HepG2 (cell line): ENCODE measurements at regions not wholly inside any gene's neighbourhood (a gene's known extent, or its start where the extent isn't known, plus 50 kb on each side); places are given as distances from the start of the nearest gene placed in this dataset.

Experiments used
- ATAC-seq: fragments of 200-7000 bp; cut with Tn5 transposase; 3 replicates; pipeline ENCODE4 v1.9.1; 2020; ENCODE audit warnings: mild to moderate bottlenecking, moderate library complexity
- BruUV-seq: library from RNA; stranded (reverse); fragments of 400-500 nt; replicated peaks from 2 replicates; lab custom pipeline; 2021; lab: Mats Ljungman, UMichigan
- CTCF ChIA-PET: fragments of 300-600 bp; formaldehyde crosslinking; extraction: SDS; loops from one replicate; lab custom pipeline; 2021; ENCODE audit warnings: low total read pairs, inconsistent platforms, low intra/inter-chr PET ratio; lab: Yijun Ruan, JAX
- POLR2A ChIA-PET: fragments of 350-600 bp; sonication (Branson Sonifier 250); formaldehyde crosslinking; loops from one replicate; lab custom pipeline; 2020; ENCODE audit warnings: antibody characterized with exemption, inconsistent platforms; lab: Yijun Ruan, JAX
- DNase-seq: peaks from one replicate; pipeline ENCODE4 v3.0.0-alpha.2; 2015; ENCODE audit warnings: low spot score
- FAIRE-seq: peaks from 3 replicates; lab custom pipeline; 2011; peaks lifted over from hg19 to GRCh38; lab: Jason Lieb, UNC
- H2AFZ ChIP-seq: one replicate; pipeline ENCODE4 v1.6.1; 2011; ENCODE audit warnings: low read length, inconsistent platforms
- H3K27ac ChIP-seq: fragments of 300-600 bp; 3 replicates; pipeline ENCODE4 v1.8.0; 2011; ENCODE audit warnings: mixed run types, mild to moderate bottlenecking, mixed read lengths, low read length, inconsistent platforms; ENCODE audit not compliant: insufficient read depth; ENCODE audit errors: extremely low read length
- H3K27me3 ChIP-seq, 2 experiments: fragments of 200-600 bp in 1 of 2; 2 replicates in 1 of 2; 3 replicates in 1 of 2; pipeline versions ENCODE4 v1.6.0 to v1.8.0; 2011; ENCODE audit warnings: low read length in 2 of 2, mild to moderate bottlenecking in 2 of 2, moderate library complexity in 2 of 2, inconsistent platforms in 1 of 2; ENCODE audit not compliant: insufficient read depth in 2 of 2, control insufficient read depth in 1 of 2
- H3K36me3 ChIP-seq, 2 experiments: fragments of 200-600 bp in 1 of 2; replicated peaks in 1 of 2; 2 replicates in 1 of 2; 3 replicates in 1 of 2; pipeline versions ENCODE4 v1.5.1 to v1.8.0; 2011; ENCODE audit warnings: low read length in 2 of 2, inconsistent platforms in 1 of 2; ENCODE audit not compliant: insufficient read depth in 2 of 2, control insufficient read depth in 1 of 2
- H3K4me1 ChIP-seq: 2 replicates; pipeline ENCODE4 v1.5.1; 2012; ENCODE audit warnings: low read length, inconsistent platforms; ENCODE audit not compliant: insufficient read depth
- H3K4me2 ChIP-seq: 2 replicates; pipeline ENCODE4 v1.6.0; 2011; ENCODE audit warnings: low read depth, low read length, inconsistent platforms
- H3K4me3 ChIP-seq, 3 experiments: fragments of 200-600 bp in 1 of 3; sonication (generic), shearing (Covaris generic) in 1 of 3; replicated peaks in 1 of 3; 2 replicates each; pipeline ENCODE4 v1.5.1; 2011 to 2016; ENCODE audit warnings: low read length in 3 of 3, inconsistent platforms in 2 of 3, low read depth in 2 of 3, mild to moderate bottlenecking in 2 of 3, control low read depth in 1 of 3, mixed read lengths in 1 of 3; ENCODE audit not compliant: insufficient read depth in 1 of 3
- H3K79me2 ChIP-seq: one replicate; pipeline ENCODE4 v1.6.1; 2011; ENCODE audit warnings: low read length, inconsistent platforms; ENCODE audit not compliant: insufficient read depth
- H3K9ac ChIP-seq: 2 replicates; pipeline ENCODE4 v1.6.0; 2011; ENCODE audit warnings: mild to moderate bottlenecking, low read depth, low read length, inconsistent platforms; ENCODE audit not compliant: insufficient read depth
- H3K9me3 ChIP-seq: 2 replicates; pipeline ENCODE4 v1.5.1; 2012; ENCODE audit warnings: mild to moderate bottlenecking, low read length
- H4K20me1 ChIP-seq: 2 replicates; pipeline ENCODE4 v1.6.0; 2011; ENCODE audit warnings: inconsistent platforms, mild to moderate bottlenecking, low read length, moderate library complexity; ENCODE audit not compliant: insufficient read depth
- NFATC3 ChIP-seq: sonication (generic); formaldehyde crosslinking; IDR thresholded peaks from 2 replicates; pipeline ENCODE4 v1.5.1; 2020; ENCODE audit warnings: mild to moderate bottlenecking, missing genetic modification reagents
- PRDM10 ChIP-seq: sonication (generic); formaldehyde crosslinking; IDR thresholded peaks from 2 replicates; pipeline ENCODE4 v1.4.0; 2020; ENCODE audit warnings: low read depth, missing genetic modification reagents
- SAP130 ChIP-seq: IDR thresholded peaks from 2 replicates; pipeline ENCODE4 v1.6.1; 2016; ENCODE audit warnings: low read depth
- ZNF350 ChIP-seq: sonication (generic); formaldehyde crosslinking; IDR thresholded peaks from 2 replicates; pipeline ENCODE4 v1.4.0; 2020; ENCODE audit warnings: mild to moderate bottlenecking, low read depth, missing genetic modification reagents, borderline replicate concordance
- WGBS: methylation state at CpG from one replicate; pipeline ENCODE4 v1.1.6; 2017; ENCODE audit warnings: low lambda C conversion rate; 5-methylcytosine and 5-hydroxymethylcytosine counted together
- in situ Hi-C: cut with HindIII; loops from 2 replicates; pipeline ENCODE4 v1.10.0; 2017; ENCODE audit warnings: low pct_unique_long_range_greater_than_20kb; ENCODE audit not compliant: extremely low pct_ligation_motif_present
- intact Hi-C: fragments of 100-400 bp; cut with micrococcal nuclease; formaldehyde crosslinking; loops from one replicate; pipeline ENCODE4 v1.10.0; 2022; ENCODE audit not compliant: unreplicated experiment

DNA sequence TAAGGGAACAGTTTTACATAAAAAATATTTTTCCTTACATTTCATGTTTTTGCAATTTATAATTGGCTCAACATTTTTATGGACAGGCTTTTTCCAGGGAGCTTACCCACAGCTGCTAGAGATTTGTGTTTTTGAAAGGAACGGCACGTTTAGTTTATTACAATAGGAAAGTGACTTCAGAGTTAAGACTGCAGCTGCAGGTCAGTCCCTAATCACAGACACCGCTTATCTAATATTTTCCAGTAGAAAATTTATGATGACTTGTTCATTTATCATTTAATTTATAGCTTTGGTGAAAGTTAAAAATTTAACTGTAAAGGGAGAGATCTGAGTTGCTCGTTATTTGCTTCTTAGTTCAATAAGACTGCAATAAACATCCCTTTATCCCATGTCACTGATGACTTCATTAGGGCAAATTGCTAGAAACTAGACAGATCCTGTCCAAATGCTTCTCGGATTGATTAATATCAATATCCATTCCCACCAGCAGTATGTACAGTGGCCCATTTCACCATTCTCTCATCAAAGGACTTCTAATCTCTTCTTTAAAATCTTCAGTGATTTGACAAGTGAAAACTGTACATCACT, 97.0 kb upstream of the ODAD2 start:
- no peaks in the 10 kb centered on the region for H3K27me3 ChIP-seq
- ATAC-seq: no peak
- BruUV-seq: no TSS peak

More for the DNA sequence above, 97.0 kb upstream of the ODAD2 start:
- ChIA-PET CTCF (no interaction called here), POLR2A (no interaction called here)
- H3K4me1 ChIP-seq: no peaks in the 10 kb centered on the region
- intact Hi-C loops: no loop called here
- no peak for TF ChIP-seq NFATC3
- no peak for TF ChIP-seq PRDM10 (CRISPR knock-in tag)
- TF ChIP-seq ZNF350 (CRISPR knock-in tag): no peak
- TF ChIP-seq SAP130 (CRISPR knock-in tag): no peak
- 96% methylated on average over 5 of the region's 5 CpGs for WGBS
- H3K79me2 ChIP-seq: no peaks in the 10 kb centered on the region
- DNase-seq: no peak
- no peak overlapping the region for H3K4me2 ChIP-seq
- H2AFZ ChIP-seq: no peak overlapping the region
- in situ Hi-C loops: no loop called here
- no peak for FAIRE-seq
- no peak overlapping the region for H3K27ac ChIP-seq
- no peaks in the 10 kb centered on the region for H3K9me3 ChIP-seq
- H3K4me3 ChIP-seq: no peak overlapping the region
- no peaks in the 10 kb centered on the region for H4K20me1 ChIP-seq
- no peak overlapping the region for H3K9ac ChIP-seq
- no peaks in the 10 kb centered on the region for H3K36me3 ChIP-seq
